H9 (cell line): ENCODE measurements at regions not wholly inside any gene's neighbourhood (a gene's known extent, or its start where the extent isn't known, plus 50 kb on each side); places are given as distances from the start of the nearest gene placed in this dataset.

Experiments
- DNase-seq: peaks from one replicate; pipeline ENCODE4 v3.0.0-alpha.2; 2017
- H2AFZ ChIP-seq: one replicate; pipeline ENCODE4 v1.6.1; 2013; ENCODE audit warnings: mild to moderate bottlenecking, low read length, control low read depth, moderate library complexity
- H2AK5ac ChIP-seq: 2 replicates; pipeline ENCODE4 v1.6.1; 2013; ENCODE audit warnings: low read length, control low read depth, mixed read lengths; ENCODE audit not compliant: insufficient read length
- H2BK120ac ChIP-seq: one replicate; pipeline ENCODE4 v1.6.1; 2013; ENCODE audit warnings: low read depth, mild to moderate bottlenecking, low read length, control low read depth, inconsistent platforms; ENCODE audit not compliant: poor library complexity, severe bottlenecking
- H2BK12ac ChIP-seq: 2 replicates; pipeline ENCODE4 v1.6.1; 2013; ENCODE audit warnings: low read length, control low read depth, mixed read lengths, low read depth; ENCODE audit not compliant: insufficient read length
- H2BK15ac ChIP-seq: 2 replicates; pipeline ENCODE4 v1.6.1; 2013; ENCODE audit warnings: low read depth, low read length, control low read depth
- H2BK20ac ChIP-seq: one replicate; pipeline ENCODE4 v1.6.1; 2013; ENCODE audit warnings: low read depth, mild to moderate bottlenecking, low read length, control low read depth, inconsistent platforms; ENCODE audit not compliant: poor library complexity, severe bottlenecking
- H2BK5ac ChIP-seq: 2 replicates; pipeline ENCODE4 v1.6.1; 2013; ENCODE audit warnings: low read length, control low read depth, mixed read lengths; ENCODE audit not compliant: insufficient read length
- H3K14ac ChIP-seq: 2 replicates; pipeline ENCODE4 v1.6.1; 2013; ENCODE audit warnings: low read length, control low read depth; ENCODE audit not compliant: insufficient read depth
- H3K18ac ChIP-seq: 2 replicates; pipeline ENCODE4 v1.6.1; 2013; ENCODE audit warnings: low read depth, mild to moderate bottlenecking, mixed read lengths, low read length, control low read depth; ENCODE audit not compliant: insufficient read length
- H3K23ac ChIP-seq: 2 replicates; pipeline ENCODE4 v1.6.1; 2013; ENCODE audit warnings: low read length, control low read depth, mixed read lengths, low read depth; ENCODE audit not compliant: insufficient read length
- H3K23me2 ChIP-seq: 2 replicates; pipeline ENCODE4 v1.6.1; 2013; ENCODE audit warnings: low read depth, mild to moderate bottlenecking, mixed read lengths, low read length, control low read depth; ENCODE audit not compliant: insufficient read length, poor library complexity, severe bottlenecking
- H3K27ac ChIP-seq: 2 replicates; pipeline ENCODE4 v1.5.1; 2013; ENCODE audit warnings: low read length, control low read depth, mixed read lengths, low read depth; ENCODE audit not compliant: insufficient read length
- H3K27me3 ChIP-seq: 2 replicates; pipeline ENCODE4 v1.6.1; 2013; ENCODE audit warnings: low read length, control low read depth, inconsistent platforms; ENCODE audit not compliant: insufficient read depth
- H3K4ac ChIP-seq: 2 replicates; pipeline ENCODE4 v1.6.1; 2013; ENCODE audit warnings: low read depth, mild to moderate bottlenecking, control low read depth, inconsistent platforms, low read length, moderate library complexity
- H3K4me1 ChIP-seq: 2 replicates; pipeline ENCODE4 v1.6.1; 2013; ENCODE audit warnings: low read length, control low read depth, inconsistent platforms; ENCODE audit not compliant: insufficient read depth
- H3K4me2 ChIP-seq: 2 replicates; pipeline ENCODE4 v1.6.1; 2013; ENCODE audit warnings: low read length, control low read depth, mixed read lengths; ENCODE audit not compliant: insufficient read length, insufficient read depth
- H3K56ac ChIP-seq: 2 replicates; pipeline ENCODE4 v1.6.1; 2013; ENCODE audit warnings: low read depth, mild to moderate bottlenecking, mixed read lengths, low read length, control low read depth; ENCODE audit not compliant: insufficient read length
- H3K79me1 ChIP-seq: 2 replicates; pipeline ENCODE4 v1.6.1; 2013; ENCODE audit warnings: low read depth, mild to moderate bottlenecking, moderate library complexity, low read length, control low read depth, inconsistent platforms; ENCODE audit not compliant: insufficient read depth, poor library complexity, severe bottlenecking
- H3K79me2 ChIP-seq: 2 replicates; pipeline ENCODE4 v1.6.1; 2013; ENCODE audit warnings: low read length, control low read depth, inconsistent platforms; ENCODE audit not compliant: insufficient read depth
- H3K9ac ChIP-seq: 2 replicates; pipeline ENCODE4 v1.6.1; 2013; ENCODE audit warnings: low read length, control low read depth, mixed read lengths; ENCODE audit not compliant: insufficient read length; ENCODE audit errors: extremely low read depth
- H3K9me3 ChIP-seq: one replicate; pipeline ENCODE4 v1.6.1; 2013; ENCODE audit warnings: low read depth, low read length, inconsistent platforms; ENCODE audit not compliant: control insufficient read depth
- H3T11ph ChIP-seq: one replicate; pipeline ENCODE4 v1.6.1; 2013; ENCODE audit warnings: mild to moderate bottlenecking, low read length, control low read depth, inconsistent platforms
- H4K20me1 ChIP-seq: one replicate; pipeline ENCODE4 v1.6.1; 2013; ENCODE audit not compliant: control insufficient read depth, insufficient read length, insufficient read depth
- H4K5ac ChIP-seq: 2 replicates; pipeline ENCODE4 v1.6.1; 2013; ENCODE audit warnings: low read depth, mild to moderate bottlenecking, mixed read lengths, low read length, control low read depth; ENCODE audit not compliant: insufficient read length
- H4K8ac ChIP-seq: replicated peaks from 2 replicates; pipeline ENCODE4 v1.6.1; 2013; ENCODE audit warnings: low read length, control low read depth, mixed read lengths, low read depth; ENCODE audit not compliant: insufficient read length
- H4K91ac ChIP-seq: 2 replicates; pipeline ENCODE4 v1.6.1; 2013; ENCODE audit warnings: low read depth, mild to moderate bottlenecking, moderate library complexity, mixed read lengths, low read length, control low read depth; ENCODE audit not compliant: insufficient read length
- H3K27ac Mint-ChIP-seq, 3 experiments: 2 replicates in 2 of 3; 3 replicates in 1 of 3; pipeline ENCODE4 v1.8.0; 2020 to 2021; ENCODE audit warnings: mixed read lengths in 3 of 3, mild to moderate bottlenecking in 1 of 3, moderate library complexity in 1 of 3
- H3K27me3 Mint-ChIP-seq: 2 replicates; pipeline ENCODE4 v1.8.0; 2021; ENCODE audit warnings: low read depth, mild to moderate bottlenecking, moderate library complexity, mixed read lengths
- H3K36me3 Mint-ChIP-seq, 3 experiments: 2 replicates in 2 of 3; 3 replicates in 1 of 3; pipeline ENCODE4 v1.8.0; 2020 to 2021; ENCODE audit warnings: low read depth in 3 of 3, mixed read lengths in 3 of 3; ENCODE audit not compliant: insufficient read depth in 1 of 3
- H3K4me1 Mint-ChIP-seq, 2 experiments: 2 replicates each; pipeline ENCODE4 v1.8.0; 2020; ENCODE audit warnings: mixed read lengths in 2 of 2
- H3K4me3 Mint-ChIP-seq, 2 experiments: 2 replicates in 1 of 2; 3 replicates in 1 of 2; pipeline ENCODE4 v1.8.0; 2020 to 2021; ENCODE audit warnings: mild to moderate bottlenecking in 2 of 2, mixed read lengths in 2 of 2, moderate library complexity in 1 of 2
- H3K9me3 Mint-ChIP-seq, 2 experiments: 2 replicates in 1 of 2; 3 replicates in 1 of 2; pipeline ENCODE4 v1.8.0; 2020; ENCODE audit warnings: mild to moderate bottlenecking in 2 of 2, mixed read lengths in 2 of 2, moderate library complexity in 1 of 2
- WGBS: extraction: QIAGEN DNeasy Blood & Tissue Kit; methylation state at CpG from one replicate; pipeline ENCODE4 v1.1.7; 2013; ENCODE audit warnings: missing lambda C conversion rate, low lambda C conversion rate, mixed read lengths; ENCODE audit not compliant: insufficient read length; ENCODE audit errors: extremely low coverage; 5-methylcytosine and 5-hydroxymethylcytosine counted together
- TF ChIP-seq, protein P1 (sequence below): fragments of 200-600 bp; sonication (generic); conservative IDR thresholded peaks from 3 replicates; pipeline ENCODE4 v1.8.0; 2021; ENCODE audit warnings: antibody characterized with exemption, mild to moderate bottlenecking

DNA sequence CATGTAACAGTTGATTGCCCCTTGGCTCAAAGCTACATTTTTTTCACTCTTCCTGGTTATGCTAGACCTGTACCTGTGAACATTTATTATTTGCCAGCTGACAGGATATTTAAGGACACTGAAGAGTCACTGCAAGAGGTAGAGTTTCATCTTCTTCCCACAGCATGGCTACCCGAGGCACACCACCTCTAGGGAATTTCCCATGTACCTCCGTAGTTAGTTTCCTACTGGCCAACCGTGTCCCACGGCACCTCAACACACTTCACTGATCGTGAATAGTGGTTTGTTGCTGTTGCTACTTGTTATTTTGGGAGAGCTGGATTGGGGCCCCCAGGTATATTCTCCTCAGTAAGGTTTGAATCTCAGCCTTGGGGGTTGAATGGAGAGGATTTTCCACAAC, 648.6 kb downstream of the SEMA5A start:
- H3K27ac Mint-ChIP-seq, result no peak overlapping the region
- no peak overlapping the region for H2BK120ac ChIP-seq

More for the DNA sequence above, 648.6 kb downstream of the SEMA5A start:
- H2BK12ac ChIP-seq, result no peak overlapping the region
- H4K5ac ChIP-seq, result no peak overlapping the region
- H3K4me3 Mint-ChIP-seq, result no peak overlapping the region
- H3K23ac ChIP-seq, result no peak overlapping the region
- H3K4me2 ChIP-seq, result no peak overlapping the region
- no peak overlapping the region for H3K27ac ChIP-seq
- H2AFZ ChIP-seq, result no peak overlapping the region
- H3K56ac ChIP-seq, result no peak overlapping the region
- TF ChIP-seq, protein P1, sequence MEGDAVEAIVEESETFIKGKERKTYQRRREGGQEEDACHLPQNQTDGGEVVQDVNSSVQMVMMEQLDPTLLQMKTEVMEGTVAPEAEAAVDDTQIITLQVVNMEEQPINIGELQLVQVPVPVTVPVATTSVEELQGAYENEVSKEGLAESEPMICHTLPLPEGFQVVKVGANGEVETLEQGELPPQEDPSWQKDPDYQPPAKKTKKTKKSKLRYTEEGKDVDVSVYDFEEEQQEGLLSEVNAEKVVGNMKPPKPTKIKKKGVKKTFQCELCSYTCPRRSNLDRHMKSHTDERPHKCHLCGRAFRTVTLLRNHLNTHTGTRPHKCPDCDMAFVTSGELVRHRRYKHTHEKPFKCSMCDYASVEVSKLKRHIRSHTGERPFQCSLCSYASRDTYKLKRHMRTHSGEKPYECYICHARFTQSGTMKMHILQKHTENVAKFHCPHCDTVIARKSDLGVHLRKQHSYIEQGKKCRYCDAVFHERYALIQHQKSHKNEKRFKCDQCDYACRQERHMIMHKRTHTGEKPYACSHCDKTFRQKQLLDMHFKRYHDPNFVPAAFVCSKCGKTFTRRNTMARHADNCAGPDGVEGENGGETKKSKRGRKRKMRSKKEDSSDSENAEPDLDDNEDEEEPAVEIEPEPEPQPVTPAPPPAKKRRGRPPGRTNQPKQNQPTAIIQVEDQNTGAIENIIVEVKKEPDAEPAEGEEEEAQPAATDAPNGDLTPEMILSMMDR, result no peak
- H3K23me2 ChIP-seq, result no peaks in the 10 kb centered on the region
- H4K91ac ChIP-seq, result no peak overlapping the region
- H3K4ac ChIP-seq, result no peak overlapping the region
- no peak overlapping the region for H4K8ac ChIP-seq
- H3K4me1 ChIP-seq, result no peaks in the 10 kb centered on the region
- H3K36me3 Mint-ChIP-seq, result no peaks in the 10 kb centered on the region
- peaks cover 1% of the 10 kb centered on the region; the same call in 1 of the 2 replicates for H3K27me3 Mint-ChIP-seq
- DNase-seq, result no peak
- H3K9me3 Mint-ChIP-seq, result no peaks in the 10 kb centered on the region
- no peak overlapping the region for H3K14ac ChIP-seq
- H3K9me3 ChIP-seq, result no peaks in the 10 kb centered on the region
- no peaks in the 10 kb centered on the region for H4K20me1 ChIP-seq
- no peak overlapping the region for H2AK5ac ChIP-seq
- no peaks in the 10 kb centered on the region for H3K79me1 ChIP-seq
- WGBS, result no CpG with 5 or more reads among the region's 5 CpGs
- no peak overlapping the region for H2BK5ac ChIP-seq
- no peaks in the 10 kb centered on the region for H3K79me2 ChIP-seq
- no peaks in the 10 kb centered on the region for H3K27me3 ChIP-seq
- no peak overlapping the region for H3T11ph ChIP-seq
- H2BK20ac ChIP-seq, result no peak overlapping the region
- no peak overlapping the region for H2BK15ac ChIP-seq
- H3K18ac ChIP-seq, result no peak overlapping the region
- H3K4me1 Mint-ChIP-seq, result peaks cover 3 to 4% of the 10 kb centered on the region in 2 experiments; a peak in 3 of 4 replicates
- H3K9ac ChIP-seq, result no peak overlapping the region
